SIG-M5 treated with dmso at 0.1 percent for 504 hours (cell line): ENCODE measurements at regions not wholly inside any gene's neighbourhood (a gene's known extent, or its start where the extent isn't known, plus 50 kb on each side); places are given as distances from the start of the nearest gene placed in this dataset.

ENCODE experiments used
- DNase-seq: peaks from one replicate; lab custom pipeline; 2025; ENCODE audit not compliant: unreplicated experiment; lab: John Stamatoyannopoulos, UW

DNA sequence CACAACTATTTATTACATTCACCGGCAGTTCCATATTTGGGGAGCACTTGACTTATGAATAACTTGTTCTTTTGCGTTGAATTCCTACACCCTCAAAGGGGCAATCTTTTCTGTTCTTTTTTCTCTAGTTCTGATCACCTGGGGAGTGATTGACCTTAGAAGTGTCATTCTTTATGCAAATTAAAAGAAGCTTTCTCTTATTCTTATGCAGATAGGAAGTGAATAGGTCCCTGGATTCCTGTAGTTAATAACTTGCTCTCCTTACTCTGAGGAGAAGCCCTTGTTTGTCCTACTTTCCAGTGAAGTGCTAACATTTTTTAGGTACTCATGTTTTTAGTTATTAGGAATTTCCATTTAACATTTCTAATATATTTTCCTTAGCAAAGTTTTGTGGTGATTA is 569.8 kb upstream of the LRRTM1 start:
- no peak for DNase-seq

DNA sequence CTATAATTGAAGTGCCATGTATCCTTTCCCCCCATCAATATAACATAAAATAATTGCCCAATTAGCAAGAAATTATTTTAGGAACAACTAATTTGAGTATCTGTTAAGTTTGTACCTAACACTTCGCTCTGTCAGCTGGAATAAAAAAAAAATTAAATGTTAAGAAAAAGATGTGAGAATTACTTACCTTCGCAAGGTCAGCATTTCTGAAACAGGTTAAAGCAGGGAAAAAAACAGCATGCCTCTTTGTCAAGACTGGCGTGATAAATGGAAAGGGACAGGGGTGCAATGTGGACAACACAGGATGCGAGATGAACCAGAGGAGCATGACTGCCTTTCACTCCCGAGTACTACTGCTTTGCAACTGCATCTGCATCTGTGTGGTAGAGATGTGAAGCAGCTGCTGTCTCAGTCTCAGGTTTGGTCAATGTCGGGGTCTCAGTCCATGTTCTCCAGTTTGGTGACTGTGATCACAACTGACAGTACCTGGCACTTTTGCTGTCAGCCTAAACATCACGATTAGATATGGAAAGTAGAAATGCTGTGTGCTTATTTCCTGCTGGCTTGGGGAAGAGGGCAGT is 565.4 kb upstream of the LRRTM1 start:
- no peak for DNase-seq

DNA sequence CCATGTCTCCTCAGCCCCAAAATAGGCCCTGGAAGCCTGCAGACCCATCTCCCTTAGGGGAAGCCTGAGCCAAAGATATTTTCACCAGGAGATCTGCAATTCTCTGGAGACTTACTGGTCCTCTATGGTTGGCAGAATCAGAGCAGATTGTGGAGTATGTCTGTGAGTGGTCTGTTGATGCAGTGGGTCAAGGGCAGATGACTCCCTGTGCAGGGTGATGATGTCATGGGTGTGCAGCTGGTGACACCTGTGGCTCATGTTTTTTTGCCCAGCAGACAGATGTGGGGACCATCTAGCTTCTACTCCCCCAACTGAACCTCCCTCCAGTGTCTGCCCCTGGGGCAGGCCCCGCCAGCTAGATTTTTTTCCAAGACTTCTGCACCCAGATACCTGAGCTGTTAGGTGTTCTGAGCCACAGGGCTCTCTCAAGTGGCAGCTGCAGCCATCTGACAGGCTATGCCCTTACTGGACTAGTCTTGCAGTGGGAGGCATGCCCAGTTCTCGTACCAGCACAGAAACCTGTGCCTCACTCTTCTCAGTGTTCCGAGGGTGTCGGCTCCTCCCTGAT is 558.7 kb upstream of the LRRTM1 start:
- DNase-seq, result no peak

DNA sequence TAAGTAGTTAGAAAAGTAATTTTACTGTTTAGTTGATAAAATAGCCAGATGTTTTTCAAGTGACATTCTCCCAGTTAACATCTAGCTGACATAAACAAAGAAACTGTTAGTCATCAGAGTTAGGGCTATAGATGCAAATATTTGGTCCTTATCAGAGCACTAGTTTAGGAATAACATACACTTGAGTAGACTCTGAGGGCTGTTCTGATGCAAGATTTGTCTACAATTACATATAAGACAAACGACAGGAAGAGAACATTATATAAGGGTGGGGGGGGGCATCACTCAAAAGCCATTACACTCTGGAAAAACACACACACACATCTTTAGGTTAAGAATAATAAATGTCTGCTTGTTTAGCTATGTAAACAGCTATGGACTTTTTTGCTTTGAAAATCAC is 554.4 kb upstream of the LRRTM1 start:
- peak; percentile 17 for DNase-seq

DNA sequence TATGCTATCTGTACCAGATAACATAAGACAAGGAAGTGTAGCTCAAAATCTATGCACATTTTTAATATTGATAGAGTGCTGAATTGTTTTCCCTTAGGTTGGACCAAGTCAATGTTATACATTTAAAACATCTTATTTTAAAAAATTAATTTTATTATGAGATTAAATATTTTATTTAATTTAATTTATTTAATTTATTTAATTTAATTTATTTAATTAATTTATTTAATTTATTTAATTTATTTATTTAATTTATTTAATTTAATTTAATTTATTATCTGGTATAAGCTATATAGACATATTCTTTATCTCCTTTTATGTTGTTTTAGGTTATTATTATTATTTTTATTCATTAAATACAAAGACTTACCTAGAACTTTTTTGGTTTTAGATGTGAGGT is 551.7 kb upstream of the LRRTM1 start:
- no peak for DNase-seq

DNA sequence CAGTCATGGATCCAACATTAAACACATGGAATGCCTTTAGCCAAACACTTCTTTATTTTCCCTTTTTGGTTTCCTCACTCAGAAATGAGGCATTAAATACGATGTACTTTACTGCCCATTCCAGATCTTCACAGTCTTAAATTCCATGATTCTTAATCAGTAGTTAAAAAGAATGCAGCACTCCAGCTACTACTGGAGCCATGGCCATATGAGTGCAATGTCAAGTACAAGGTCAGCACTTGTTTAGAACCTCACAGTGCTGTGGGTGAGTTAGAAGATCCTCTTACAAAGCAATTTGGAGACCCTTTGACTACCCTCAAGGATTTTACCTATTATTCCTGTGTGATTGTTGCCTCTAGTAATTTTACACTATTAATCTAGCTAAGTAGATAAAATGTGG is 550.3 kb upstream of the LRRTM1 start:
- DNase-seq, result no peak

DNA sequence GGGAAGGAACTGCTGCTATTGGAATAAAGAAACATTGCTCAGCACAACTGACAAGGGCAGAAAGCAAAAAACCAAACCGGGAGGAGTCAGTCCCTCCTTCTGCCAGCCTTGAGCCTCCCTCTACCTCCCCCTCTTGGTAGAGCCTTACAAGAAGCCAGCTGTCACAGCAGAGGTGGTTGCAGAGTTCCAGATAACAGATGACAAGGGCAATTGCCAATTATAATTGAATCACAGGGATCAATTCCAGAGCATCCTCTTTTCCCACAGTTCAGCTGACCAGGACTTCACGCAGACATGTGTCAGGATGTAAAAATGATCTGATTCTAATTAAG is 548.2 kb upstream of the LRRTM1 start:
- DNase-seq, result peak; percentile 26

DNA sequence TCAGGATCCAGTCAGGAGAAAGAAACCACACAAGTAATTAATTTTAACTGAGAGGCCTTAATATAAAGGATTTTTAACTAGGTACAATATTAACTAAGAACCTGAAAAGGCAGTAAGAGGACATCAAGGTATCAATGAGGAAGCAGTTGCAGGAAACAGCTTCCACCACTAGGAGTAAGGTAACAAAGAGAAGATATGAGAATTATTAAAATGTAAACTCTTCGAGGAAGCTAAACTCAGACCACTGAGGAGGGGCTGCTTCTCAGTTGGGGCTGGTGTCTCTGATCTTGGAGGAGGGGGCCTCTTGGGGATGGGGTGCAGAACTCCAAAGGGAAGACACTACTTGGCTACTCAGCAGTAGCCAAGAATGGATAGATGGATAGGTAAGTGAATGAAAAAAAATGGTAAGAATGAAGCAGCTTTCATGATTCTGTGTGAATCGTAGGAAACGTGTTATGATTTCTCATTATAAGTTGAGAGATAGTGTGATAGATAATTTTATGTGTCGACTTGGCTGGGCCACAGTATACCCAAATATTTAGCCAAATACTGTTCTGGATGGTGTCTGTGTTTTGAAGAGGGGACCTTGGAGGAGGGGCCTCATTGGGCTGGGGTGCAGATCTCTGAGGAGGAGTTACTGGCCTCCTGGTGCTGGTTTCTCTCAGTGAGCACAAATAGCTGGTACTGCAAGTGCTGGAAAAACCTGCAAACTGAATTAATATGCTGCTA is 547.7 kb upstream of the LRRTM1 start:
- DNase-seq, result peak; percentile 12

DNA sequence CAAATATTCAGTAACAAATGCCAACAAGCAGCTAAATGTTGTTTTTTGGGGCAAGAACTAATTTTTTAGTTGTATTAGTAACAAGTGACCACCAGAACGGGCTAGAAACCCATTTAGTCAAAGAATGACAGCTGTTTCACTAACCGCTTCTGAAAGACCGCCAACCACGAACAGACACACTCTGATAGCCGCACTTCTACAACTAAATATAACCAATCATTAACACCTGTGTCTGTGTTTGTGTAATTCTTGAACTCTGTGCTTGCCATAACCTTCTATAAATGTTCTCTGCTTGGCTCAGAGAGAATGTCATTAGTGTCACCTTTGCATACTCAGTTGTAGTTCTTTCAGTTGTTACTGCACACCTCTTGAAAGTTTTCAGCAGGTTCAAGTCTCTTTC is 526.3 kb upstream of the LRRTM1 start:
- no peak for DNase-seq

DNA sequence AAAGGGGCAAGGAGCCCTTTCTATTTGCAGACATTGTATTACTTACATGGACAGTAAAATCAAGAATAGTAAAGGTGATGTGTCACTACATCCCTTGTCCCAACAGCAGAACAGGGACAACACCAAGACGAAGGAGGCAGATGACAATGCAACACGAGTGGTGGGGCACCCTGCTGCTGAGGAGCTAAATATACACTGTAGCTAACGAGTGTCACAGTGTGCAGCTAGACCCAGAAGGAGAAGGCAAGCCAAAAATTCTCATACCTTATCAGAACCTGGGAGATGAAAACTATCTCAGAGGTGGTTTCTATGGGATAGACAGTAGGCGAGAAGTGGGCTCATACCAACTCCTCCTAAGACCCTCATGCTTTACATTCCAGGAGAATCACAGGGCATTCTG is 518.4 kb upstream of the LRRTM1 start:
- no peak for DNase-seq

DNA sequence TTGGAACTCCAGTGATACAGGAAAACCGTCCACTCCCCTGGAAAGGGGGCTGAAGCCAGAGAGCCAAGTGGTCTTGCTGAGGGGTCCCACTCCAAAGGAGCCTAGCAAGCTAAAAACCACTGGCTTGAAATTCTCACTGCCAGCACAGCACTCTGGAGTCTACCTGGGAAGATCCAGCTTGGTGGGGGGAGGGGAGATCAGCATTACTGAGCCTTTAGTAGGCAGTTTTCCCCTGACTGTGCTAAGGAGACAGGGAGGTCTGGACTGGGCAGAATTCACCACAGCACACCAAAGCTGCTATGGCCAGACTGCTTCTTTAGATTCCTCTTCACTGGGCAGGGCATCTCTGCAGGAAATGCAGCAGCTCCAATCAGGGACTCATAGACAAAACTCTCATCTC is 510.7 kb upstream of the LRRTM1 start:
- no peak for DNase-seq

DNA sequence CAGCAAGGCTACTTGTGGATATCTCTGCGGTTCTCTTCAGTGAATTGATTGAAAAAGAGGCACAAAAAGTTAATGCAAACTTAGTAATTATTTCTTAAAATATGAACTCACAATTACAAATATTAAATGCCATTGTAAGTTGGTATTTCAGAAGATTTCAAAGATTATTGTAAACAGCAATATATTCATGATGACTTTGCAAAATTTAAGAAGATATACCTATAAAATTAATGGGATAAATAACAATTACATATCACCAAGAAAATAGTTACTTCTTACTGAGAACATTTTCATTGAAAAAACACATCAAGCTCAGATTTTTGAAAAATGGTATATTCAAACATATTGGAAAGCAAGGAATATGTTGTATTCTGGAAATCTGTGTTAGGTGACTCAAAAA is 482.0 kb upstream of the LRRTM1 start:
- DNase-seq, result no peak

DNA sequence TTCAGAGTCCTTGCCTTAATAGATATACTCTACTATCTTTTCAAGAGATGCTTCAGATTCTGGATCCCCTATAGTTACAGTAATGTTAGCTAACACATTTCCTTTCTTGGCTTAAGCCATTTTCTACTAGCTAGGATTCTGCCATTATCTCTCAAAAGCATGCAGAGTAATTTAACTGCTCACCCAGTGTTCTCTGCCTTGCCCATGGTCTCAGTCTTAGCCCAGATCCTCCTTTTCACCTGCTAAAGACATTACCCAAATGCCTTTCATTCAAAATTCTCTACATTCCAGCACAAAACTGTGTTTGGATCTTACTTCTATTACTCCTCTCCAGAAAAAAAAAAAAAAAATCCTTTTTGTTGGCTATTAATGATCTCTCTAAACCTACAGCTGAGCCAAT is 474.2 kb upstream of the LRRTM1 start:
- DNase-seq, result no peak

DNA sequence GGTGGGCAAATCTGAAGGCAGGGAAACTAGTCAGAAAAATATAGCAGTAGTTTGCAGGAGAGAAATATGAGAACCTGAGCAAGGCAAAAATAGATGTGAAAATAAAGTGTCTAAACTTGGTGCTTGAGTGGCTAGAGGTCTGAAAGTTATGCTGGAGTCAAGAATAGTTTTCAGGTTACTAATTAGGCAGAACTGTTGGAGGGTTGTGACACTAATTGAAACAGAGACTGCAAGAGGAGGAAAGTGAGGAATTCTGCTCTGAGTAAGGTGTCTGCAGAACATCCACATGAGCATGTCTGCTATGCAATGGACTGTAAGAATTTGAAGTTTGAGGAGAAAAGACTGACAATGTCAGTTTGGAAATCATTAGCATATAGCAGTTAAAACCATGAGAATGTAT is 444.0 kb upstream of the LRRTM1 start:
- no peak for DNase-seq

DNA sequence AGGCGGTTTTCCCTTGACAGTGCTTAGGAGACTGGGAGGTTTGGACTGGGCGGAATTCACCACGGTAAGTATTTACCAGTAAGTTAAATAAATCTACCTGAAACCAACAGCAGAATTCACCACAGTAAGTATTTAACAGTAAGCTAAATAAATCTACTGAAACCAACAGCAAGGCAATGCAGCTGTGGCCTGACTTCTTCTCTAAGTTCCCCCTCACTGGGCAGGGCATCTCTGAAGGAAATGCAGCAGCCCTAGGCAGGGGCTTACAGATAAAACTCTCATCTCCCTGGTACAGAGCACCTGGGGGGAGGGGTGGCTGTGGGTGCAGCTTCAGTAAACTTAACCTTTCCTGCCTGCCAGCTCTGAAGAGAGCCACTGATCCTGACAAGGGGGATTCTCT is 432.5 kb upstream of the LRRTM1 start:
- no peak for DNase-seq

DNA sequence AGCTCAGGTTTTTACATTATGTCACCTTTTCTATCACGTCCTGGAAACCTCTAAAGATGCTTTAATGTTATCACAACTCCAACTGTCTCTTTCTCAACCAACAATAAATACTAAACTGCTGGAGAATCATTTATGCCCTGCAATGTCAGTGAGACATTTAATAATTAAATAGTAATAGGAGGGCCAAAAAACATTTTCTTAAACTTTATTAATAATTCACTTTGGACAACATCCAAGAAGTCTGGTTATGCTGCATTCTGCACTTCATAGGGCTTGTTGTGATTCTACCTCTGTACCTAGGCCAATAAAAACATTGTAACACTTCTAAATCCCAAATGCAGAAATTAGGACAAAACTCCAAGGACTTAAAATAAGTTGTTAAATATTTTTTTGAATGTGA is 420.4 kb upstream of the LRRTM1 start:
- DNase-seq, result no peak

DNA sequence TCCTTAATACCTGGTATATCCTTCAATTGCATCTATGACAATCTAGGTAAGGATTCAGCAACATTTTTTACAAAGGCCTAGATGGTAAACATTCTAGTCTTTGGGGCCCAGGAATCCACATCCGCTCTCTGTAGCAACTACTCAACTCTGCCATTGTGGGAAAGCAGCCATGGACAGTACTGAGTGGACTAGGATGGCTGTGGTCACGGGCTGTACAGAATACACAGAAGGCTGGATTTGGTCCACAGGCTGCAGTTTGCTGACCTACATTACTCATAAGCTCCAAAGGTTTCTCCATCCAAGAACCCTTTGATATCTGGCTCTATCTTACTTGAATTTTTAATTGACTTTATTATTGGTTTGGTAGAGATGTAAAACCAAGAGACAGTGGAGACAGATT is 418.3 kb upstream of the LRRTM1 start:
- no peak for DNase-seq

DNA sequence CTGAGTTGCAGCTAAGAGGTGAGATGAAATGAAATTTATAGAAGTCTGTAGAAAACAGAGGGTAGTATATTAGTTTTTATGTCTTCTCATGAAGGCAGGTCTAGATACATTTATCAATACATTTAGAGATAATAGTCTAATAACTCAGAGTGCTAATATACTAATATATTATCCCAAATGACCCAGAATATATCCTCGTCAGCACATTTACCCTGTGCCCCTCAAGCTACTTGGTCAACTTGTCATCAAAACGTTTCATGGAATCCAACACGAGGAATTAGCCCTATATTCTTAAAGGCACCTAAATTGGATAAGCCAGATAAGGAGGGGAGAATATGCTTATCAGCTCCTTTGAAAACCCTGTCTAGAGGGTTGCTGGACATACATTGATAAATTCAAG is 415.1 kb upstream of the LRRTM1 start:
- no peak for DNase-seq

DNA sequence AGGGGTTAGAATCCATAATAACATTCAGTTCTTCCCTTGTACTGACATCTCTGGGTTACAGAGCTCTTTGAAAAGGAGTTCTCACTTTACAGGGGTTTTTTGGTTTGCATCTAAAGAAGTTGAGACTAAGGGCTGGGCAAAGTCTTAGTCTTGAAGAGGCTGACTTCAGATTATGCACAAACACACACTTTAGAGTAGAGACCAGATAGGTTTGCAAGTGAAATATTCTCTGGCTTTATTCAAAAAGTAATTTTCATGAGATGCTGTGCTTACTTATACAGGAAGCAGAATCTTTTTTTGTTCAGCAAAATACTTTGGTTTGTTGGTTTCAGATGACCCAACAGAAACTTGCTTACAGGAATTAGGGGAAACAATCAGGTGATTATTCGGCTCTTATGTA is 410.9 kb upstream of the LRRTM1 start:
- DNase-seq, result no peak

DNA sequence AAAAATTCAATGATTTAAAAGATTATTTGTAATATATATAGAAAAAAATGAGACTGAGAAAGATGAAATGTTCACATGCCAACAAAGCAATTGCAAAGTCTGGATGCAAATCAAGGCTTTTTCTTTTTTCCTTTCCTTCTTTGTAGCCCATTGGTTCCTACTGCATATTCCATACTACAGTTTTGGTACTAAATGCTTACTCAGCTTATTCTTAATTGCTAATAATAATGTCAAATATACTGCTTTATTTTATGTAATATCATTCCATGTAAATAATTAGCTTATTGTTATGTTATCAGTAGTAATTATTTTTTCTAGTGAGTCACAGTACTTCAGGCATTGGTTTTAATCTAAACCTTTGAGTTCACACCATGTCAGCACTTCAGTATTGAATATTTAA is 407.4 kb upstream of the LRRTM1 start:
- no peak for DNase-seq

DNA sequence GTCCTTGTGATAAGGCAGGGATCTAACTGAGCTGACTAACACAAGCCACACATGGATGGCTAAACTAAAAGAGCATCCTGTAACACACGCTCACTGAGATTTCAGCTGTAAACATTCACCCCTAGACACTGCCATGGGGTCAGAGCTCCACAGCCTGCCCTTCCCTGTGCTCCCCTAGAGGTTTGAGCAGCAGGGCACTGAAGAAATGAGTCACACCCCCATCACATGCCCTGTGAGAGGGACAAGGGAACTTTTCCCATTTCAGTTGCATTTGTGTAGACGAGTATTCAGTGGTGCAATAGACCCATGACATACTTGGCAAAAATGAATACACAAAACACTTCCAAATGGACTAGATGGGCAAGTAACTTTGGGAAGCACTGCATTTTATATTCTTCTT is 402.4 kb upstream of the LRRTM1 start:
- DNase-seq, result no peak

DNA sequence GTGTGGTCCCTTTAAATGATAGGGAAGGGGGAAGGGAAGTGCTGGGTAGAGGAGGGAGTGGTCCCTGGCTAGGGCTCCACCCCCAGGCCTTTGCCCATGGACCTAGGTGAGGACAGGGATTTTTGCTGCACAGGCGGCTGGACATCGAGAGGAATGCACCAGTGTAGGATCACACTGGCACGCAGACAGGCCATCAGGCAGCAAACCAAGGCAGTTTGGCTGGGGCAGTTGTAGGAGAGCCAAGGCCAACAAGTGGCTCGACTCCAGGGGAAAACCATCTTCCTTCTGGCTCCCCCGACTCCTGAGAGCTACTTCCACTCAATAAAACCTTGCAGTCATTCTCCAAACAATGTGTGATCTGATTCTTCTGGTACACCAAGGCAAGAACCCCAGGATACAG is 402.0 kb upstream of the LRRTM1 start:
- no peak for DNase-seq

DNA sequence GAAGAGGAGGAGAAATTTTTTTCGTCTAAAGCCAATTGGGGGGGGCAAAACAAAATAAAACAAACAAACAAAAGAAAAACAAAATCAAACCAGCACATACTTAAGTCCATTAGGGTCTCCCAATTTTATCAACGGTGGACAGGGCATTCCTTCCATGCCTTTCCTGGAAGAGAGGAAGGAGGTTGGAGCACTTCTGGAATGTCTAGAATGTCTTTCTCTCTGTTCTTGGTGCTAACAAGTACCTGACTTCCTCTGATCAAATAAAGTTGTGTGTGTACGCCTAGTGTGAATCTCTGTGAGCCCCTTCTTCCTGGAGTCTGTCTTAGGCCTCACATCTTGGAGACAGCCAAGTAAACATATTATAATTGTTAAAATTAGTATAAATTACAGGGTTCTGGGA is 399.0 kb upstream of the LRRTM1 start:
- no peak for DNase-seq
